SU-DHL-6 (cell line): ENCODE measurements at regions not wholly inside any gene's neighbourhood (a gene's known extent, or its start where the extent isn't known, plus 50 kb on each side); places are given as distances from the start of the nearest gene placed in this dataset.

Experiments used
- H2AFZ ChIP-seq: fragments of 200-600 bp; sonication (generic); 2 replicates; pipeline ENCODE4 v1.6.1; 2014; ENCODE audit warnings: low read depth, mild to moderate bottlenecking, moderate library complexity, mixed read lengths, antibody characterized with exemption, low read length; ENCODE audit not compliant: severe bottlenecking
- H3F3A ChIP-seq: fragments of 200-600 bp; shearing (Covaris generic); 2 replicates; pipeline ENCODE4 v1.6.0; 2016; ENCODE audit warnings: antibody characterized with exemption, mild to moderate bottlenecking; ENCODE audit not compliant: insufficient read depth
- H3K27ac ChIP-seq: fragments of 200-600 bp; sonication (generic); 2 replicates; pipeline ENCODE4 v1.5.1; 2016; ENCODE audit warnings: low read depth, mild to moderate bottlenecking, low read length, moderate library complexity, mixed read lengths
- H3K27me3 ChIP-seq: fragments of 200-600 bp; sonication (generic), shearing (Covaris generic); 2 replicates; pipeline ENCODE4 v1.6.0; 2014; ENCODE audit warnings: mild to moderate bottlenecking, low read length
- H3K36me3 ChIP-seq: fragments of 200-600 bp; sonication (generic); 2 replicates; pipeline ENCODE4 v1.6.1; 2014; ENCODE audit warnings: mild to moderate bottlenecking, low read length, mixed read lengths
- H3K4me2 ChIP-seq: fragments of 300-600, 200-600 bp; shearing (Covaris generic), sonication (generic); 2 replicates; pipeline ENCODE4 v1.6.0; 2014; ENCODE audit warnings: low read length, low read depth, mild to moderate bottlenecking; ENCODE audit not compliant: poor library complexity, severe bottlenecking
- H3K4me3 ChIP-seq: fragments of 200-600 bp; sonication (generic); 2 replicates; pipeline ENCODE4 v1.5.1; 2014; ENCODE audit warnings: antibody characterized with exemption, low read length, mild to moderate bottlenecking, mixed read lengths; ENCODE audit not compliant: insufficient read depth, poor library complexity, severe bottlenecking
- H3K79me2 ChIP-seq: fragments of 200-600 bp; sonication (generic); 2 replicates; pipeline ENCODE4 v1.6.1; 2014; ENCODE audit warnings: mild to moderate bottlenecking, low read length, moderate library complexity; ENCODE audit not compliant: insufficient read depth
- H3K9ac ChIP-seq: fragments of 200-600 bp; sonication (generic); 2 replicates; pipeline ENCODE4 v1.7.0; 2014; ENCODE audit warnings: mild to moderate bottlenecking, low read length
- H3K9me2 ChIP-seq: fragments of 200-600 bp; sonication (generic); replicated peaks from 2 replicates; pipeline ENCODE4 v1.6.1; 2014; ENCODE audit warnings: low read length; ENCODE audit not compliant: insufficient read depth
- H3K9me3 ChIP-seq: fragments of 200-600 bp; sonication (generic); 2 replicates; pipeline ENCODE4 v1.6.1; 2014; ENCODE audit warnings: low read length, mixed read lengths; ENCODE audit not compliant: insufficient read depth
- H4K20me1 ChIP-seq: fragments of 200-600 bp; sonication (generic); 2 replicates; pipeline ENCODE4 v1.6.1; 2014; ENCODE audit warnings: low read depth, mild to moderate bottlenecking, antibody characterized with exemption, low read length, moderate library complexity, mixed read lengths
- EZH2phosphoT487 ChIP-seq: fragments of 200-600 bp; sonication (generic), shearing (Covaris generic); conservative IDR thresholded peaks from 2 replicates; pipeline ENCODE4 v1.6.1; 2018; ENCODE audit warnings: mild to moderate bottlenecking, antibody characterized with exemption, low read length, moderate library complexity, mixed read lengths
- TF ChIP-seq, protein P1 (sequence below): fragments of 200-600 bp; sonication (generic); IDR thresholded peaks from one replicate; pipeline ENCODE4 v1.5.1; 2017; ENCODE audit warnings: antibody characterized with exemption, mild to moderate bottlenecking, low read length, moderate library complexity; ENCODE audit not compliant: insufficient read depth, poor library complexity, severe bottlenecking

DNA sequence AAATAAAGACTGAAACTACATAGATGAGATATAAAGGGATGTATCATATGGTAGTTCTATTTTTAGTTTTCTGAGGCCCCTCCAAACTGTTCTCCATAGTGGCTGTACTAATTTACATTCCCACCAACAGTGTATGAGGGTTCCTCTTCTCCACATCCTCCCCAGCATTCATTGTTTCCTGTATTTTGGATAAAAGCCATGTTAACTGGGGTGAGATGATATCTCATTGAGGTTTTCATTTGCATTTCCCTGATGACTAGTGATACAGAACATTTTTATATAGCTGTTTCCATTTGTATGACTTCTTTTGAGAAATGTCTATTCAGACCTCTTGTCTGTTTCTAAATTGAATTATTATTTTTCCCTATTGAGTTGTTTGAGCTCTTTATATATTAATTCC lies 229.3 kb downstream of the RFPL4B start:
- H3F3A ChIP-seq: no peaks in the 10 kb centered on the region
- H3K9me3 ChIP-seq: no peaks in the 10 kb centered on the region
- no peak overlapping the region for H3K27ac ChIP-seq

GRCh38 chr6:112579601-112580000 lies 232.5 kb downstream of the RFPL4B start:
- Histone ChIP-seq H3K27ac (no peak overlapping the region), H3K27me3 (no peaks in the 10 kb centered on the region)

More for the DNA sequence above, 229.3 kb downstream of the RFPL4B start:
- no peaks in the 10 kb centered on the region for H3K79me2 ChIP-seq
- TF ChIP-seq, protein P1, sequence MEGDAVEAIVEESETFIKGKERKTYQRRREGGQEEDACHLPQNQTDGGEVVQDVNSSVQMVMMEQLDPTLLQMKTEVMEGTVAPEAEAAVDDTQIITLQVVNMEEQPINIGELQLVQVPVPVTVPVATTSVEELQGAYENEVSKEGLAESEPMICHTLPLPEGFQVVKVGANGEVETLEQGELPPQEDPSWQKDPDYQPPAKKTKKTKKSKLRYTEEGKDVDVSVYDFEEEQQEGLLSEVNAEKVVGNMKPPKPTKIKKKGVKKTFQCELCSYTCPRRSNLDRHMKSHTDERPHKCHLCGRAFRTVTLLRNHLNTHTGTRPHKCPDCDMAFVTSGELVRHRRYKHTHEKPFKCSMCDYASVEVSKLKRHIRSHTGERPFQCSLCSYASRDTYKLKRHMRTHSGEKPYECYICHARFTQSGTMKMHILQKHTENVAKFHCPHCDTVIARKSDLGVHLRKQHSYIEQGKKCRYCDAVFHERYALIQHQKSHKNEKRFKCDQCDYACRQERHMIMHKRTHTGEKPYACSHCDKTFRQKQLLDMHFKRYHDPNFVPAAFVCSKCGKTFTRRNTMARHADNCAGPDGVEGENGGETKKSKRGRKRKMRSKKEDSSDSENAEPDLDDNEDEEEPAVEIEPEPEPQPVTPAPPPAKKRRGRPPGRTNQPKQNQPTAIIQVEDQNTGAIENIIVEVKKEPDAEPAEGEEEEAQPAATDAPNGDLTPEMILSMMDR: no peak
- TF ChIP-seq EZH2phosphoT487: no peak
- H3K27me3 ChIP-seq: no peaks in the 10 kb centered on the region
- no peak overlapping the region for H3K9ac ChIP-seq
- H3K4me2 ChIP-seq: no peak overlapping the region
- no peak overlapping the region for H2AFZ ChIP-seq
- no peaks in the 10 kb centered on the region for H4K20me1 ChIP-seq
- no peaks in the 10 kb centered on the region for H3K9me2 ChIP-seq
- H3K4me3 ChIP-seq: no peak overlapping the region
- H3K36me3 ChIP-seq: no peaks in the 10 kb centered on the region

DNA sequence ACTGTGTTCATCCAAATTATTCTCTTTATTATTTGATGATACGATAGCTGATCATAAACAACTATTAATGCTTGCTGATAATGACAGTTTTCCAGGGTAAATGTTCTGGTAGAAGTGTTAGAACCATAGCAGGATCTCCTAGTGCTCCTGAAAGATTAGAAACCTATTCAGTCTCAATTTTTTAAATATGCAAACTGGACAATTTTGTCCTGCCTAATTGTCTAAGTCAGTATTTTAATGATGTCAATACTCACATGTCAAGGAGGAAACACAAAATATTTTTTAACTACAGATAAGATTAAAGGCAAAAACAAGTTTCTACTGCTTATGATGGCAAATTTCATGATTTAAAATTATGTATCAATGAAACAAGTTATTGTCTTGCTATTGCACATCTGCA lies 233.9 kb downstream of the RFPL4B start:
- no peak overlapping the region for H3K4me3 ChIP-seq
- TF ChIP-seq, protein P1: no peak
- no peak for TF ChIP-seq EZH2phosphoT487
- H3F3A ChIP-seq: no peaks in the 10 kb centered on the region
- no peaks in the 10 kb centered on the region for H3K9me3 ChIP-seq
- H3K79me2 ChIP-seq: no peaks in the 10 kb centered on the region
- H3K27me3 ChIP-seq: no peaks in the 10 kb centered on the region
- H2AFZ ChIP-seq: no peak overlapping the region
- H3K36me3 ChIP-seq: no peaks in the 10 kb centered on the region
- H3K27ac ChIP-seq: no peak overlapping the region
- no peaks in the 10 kb centered on the region for H4K20me1 ChIP-seq
- no peak overlapping the region for H3K4me2 ChIP-seq
- H3K9me2 ChIP-seq: no peaks in the 10 kb centered on the region
- no peak overlapping the region for H3K9ac ChIP-seq

More at GRCh38 chr6:112579601-112580000, 232.5 kb downstream of the RFPL4B start:
- H3K9me3 ChIP-seq: no peaks in the 10 kb centered on the region
- no peak overlapping the region for H3K4me2 ChIP-seq
- no peaks in the 10 kb centered on the region for H4K20me1 ChIP-seq
- no peak overlapping the region for H3K4me3 ChIP-seq
- H3K36me3 ChIP-seq: no peaks in the 10 kb centered on the region
- no peak overlapping the region for H3K9ac ChIP-seq
- no peaks in the 10 kb centered on the region for H3K9me2 ChIP-seq
- H3K79me2 ChIP-seq: no peaks in the 10 kb centered on the region
- TF ChIP-seq EZH2phosphoT487: no peak
- TF ChIP-seq, protein P1: no peak
- H2AFZ ChIP-seq: no peak overlapping the region
- H3F3A ChIP-seq: no peaks in the 10 kb centered on the region
